HepG2 (cell line): ENCODE measurements at regions not wholly inside any gene's neighbourhood (a gene's known extent, or its start where the extent isn't known, plus 50 kb on each side); places are given as distances from the start of the nearest gene placed in this dataset.

Experiments
- ATAC-seq: fragments of 200-7000 bp; cut with Tn5 transposase; 3 replicates; pipeline ENCODE4 v1.9.1; 2020; ENCODE audit warnings: mild to moderate bottlenecking, moderate library complexity
- BruUV-seq: library from RNA; stranded (reverse); fragments of 400-500 nt; replicated peaks from 2 replicates; lab custom pipeline; 2021; lab: Mats Ljungman, UMichigan
- CTCF ChIA-PET: fragments of 300-600 bp; formaldehyde crosslinking; extraction: SDS; loops from one replicate; lab custom pipeline; 2021; ENCODE audit warnings: low total read pairs, inconsistent platforms, low intra/inter-chr PET ratio; lab: Yijun Ruan, JAX
- POLR2A ChIA-PET: fragments of 350-600 bp; sonication (Branson Sonifier 250); formaldehyde crosslinking; loops from one replicate; lab custom pipeline; 2020; ENCODE audit warnings: antibody characterized with exemption, inconsistent platforms; lab: Yijun Ruan, JAX
- DNase-seq: peaks from one replicate; pipeline ENCODE4 v3.0.0-alpha.2; 2015; ENCODE audit warnings: low spot score
- FAIRE-seq: peaks from 3 replicates; lab custom pipeline; 2011; peaks lifted over from hg19 to GRCh38; lab: Jason Lieb, UNC
- H2AFZ ChIP-seq: one replicate; pipeline ENCODE4 v1.6.1; 2011; ENCODE audit warnings: low read length, inconsistent platforms
- H3K27ac ChIP-seq: fragments of 300-600 bp; 3 replicates; pipeline ENCODE4 v1.8.0; 2011; ENCODE audit warnings: mixed run types, mild to moderate bottlenecking, mixed read lengths, low read length, inconsistent platforms; ENCODE audit not compliant: insufficient read depth; ENCODE audit errors: extremely low read length
- H3K27me3 ChIP-seq, 2 experiments: fragments of 200-600 bp in 1 of 2; 2 replicates in 1 of 2; 3 replicates in 1 of 2; pipeline versions ENCODE4 v1.6.0 to v1.8.0; 2011; ENCODE audit warnings: low read length in 2 of 2, mild to moderate bottlenecking in 2 of 2, moderate library complexity in 2 of 2, inconsistent platforms in 1 of 2; ENCODE audit not compliant: insufficient read depth in 2 of 2, control insufficient read depth in 1 of 2
- H3K36me3 ChIP-seq, 2 experiments: fragments of 200-600 bp in 1 of 2; replicated peaks in 1 of 2; 2 replicates in 1 of 2; 3 replicates in 1 of 2; pipeline versions ENCODE4 v1.5.1 to v1.8.0; 2011; ENCODE audit warnings: low read length in 2 of 2, inconsistent platforms in 1 of 2; ENCODE audit not compliant: insufficient read depth in 2 of 2, control insufficient read depth in 1 of 2
- H3K4me1 ChIP-seq: 2 replicates; pipeline ENCODE4 v1.5.1; 2012; ENCODE audit warnings: low read length, inconsistent platforms; ENCODE audit not compliant: insufficient read depth
- H3K4me2 ChIP-seq: 2 replicates; pipeline ENCODE4 v1.6.0; 2011; ENCODE audit warnings: low read depth, low read length, inconsistent platforms
- H3K4me3 ChIP-seq, 3 experiments: fragments of 200-600 bp in 1 of 3; sonication (generic), shearing (Covaris generic) in 1 of 3; replicated peaks in 1 of 3; 2 replicates each; pipeline ENCODE4 v1.5.1; 2011 to 2016; ENCODE audit warnings: low read length in 3 of 3, inconsistent platforms in 2 of 3, low read depth in 2 of 3, mild to moderate bottlenecking in 2 of 3, control low read depth in 1 of 3, mixed read lengths in 1 of 3; ENCODE audit not compliant: insufficient read depth in 1 of 3
- H3K79me2 ChIP-seq: one replicate; pipeline ENCODE4 v1.6.1; 2011; ENCODE audit warnings: low read length, inconsistent platforms; ENCODE audit not compliant: insufficient read depth
- H3K9ac ChIP-seq: 2 replicates; pipeline ENCODE4 v1.6.0; 2011; ENCODE audit warnings: mild to moderate bottlenecking, low read depth, low read length, inconsistent platforms; ENCODE audit not compliant: insufficient read depth
- H3K9me3 ChIP-seq: 2 replicates; pipeline ENCODE4 v1.5.1; 2012; ENCODE audit warnings: mild to moderate bottlenecking, low read length
- H4K20me1 ChIP-seq: 2 replicates; pipeline ENCODE4 v1.6.0; 2011; ENCODE audit warnings: inconsistent platforms, mild to moderate bottlenecking, low read length, moderate library complexity; ENCODE audit not compliant: insufficient read depth
- BATF2 ChIP-seq: sonication (generic); formaldehyde crosslinking; IDR thresholded peaks from 2 replicates; pipeline ENCODE4 v1.8.0; 2022; ENCODE audit warnings: mild to moderate bottlenecking, missing genetic modification reagents, moderate library complexity
- EEA1 ChIP-seq: sonication (generic); formaldehyde crosslinking; IDR thresholded peaks from 2 replicates; pipeline ENCODE4 v1.5.1; 2020; ENCODE audit warnings: mild to moderate bottlenecking, missing genetic modification reagents, borderline replicate concordance
- ELF1 ChIP-seq: sonication (generic); formaldehyde crosslinking; IDR thresholded peaks from 2 replicates; pipeline ENCODE4 v1.4.0; 2020; ENCODE audit warnings: missing genetic modification reagents
- ESRRA ChIP-seq: sonication (generic); formaldehyde crosslinking; IDR thresholded peaks from 2 replicates; pipeline ENCODE4 v1.5.1; 2020; ENCODE audit warnings: mild to moderate bottlenecking, low read depth, missing genetic modification reagents
- ETV6 ChIP-seq: sonication (generic); formaldehyde crosslinking; conservative IDR thresholded peaks from 2 replicates; pipeline ENCODE4 v1.4.0; 2020; ENCODE audit warnings: missing genetic modification reagents
- MAFK ChIP-seq, 2 experiments: IDR thresholded peaks in 1 of 2; conservative IDR thresholded peaks in 1 of 2; 2 replicates each; pipeline ENCODE4 v1.6.1; 2011; ENCODE audit warnings: improper control_type of control experiment in 2 of 2, low read length in 2 of 2
- REL ChIP-seq: sonication (generic); formaldehyde crosslinking; conservative IDR thresholded peaks from 2 replicates; pipeline ENCODE4 v1.8.0; 2022; ENCODE audit warnings: mild to moderate bottlenecking, missing genetic modification reagents, moderate library complexity
- SCMH1 ChIP-seq: sonication (generic); formaldehyde crosslinking; IDR thresholded peaks from 2 replicates; pipeline ENCODE4 v1.9.0; 2021; ENCODE audit warnings: missing genetic modification reagents, mild to moderate bottlenecking, borderline replicate concordance
- SMC3 ChIP-seq: IDR thresholded peaks from 2 replicates; pipeline ENCODE4 v1.6.1; 2011; ENCODE audit warnings: low read length, improper control_type of control experiment
- SYNCRIP ChIP-seq: fragments of 200-400 bp; formaldehyde crosslinking; IDR thresholded peaks from 2 replicates; pipeline ENCODE4 v1.6.1; 2018; ENCODE audit warnings: mild to moderate bottlenecking, low read depth, low read length; ENCODE audit not compliant: insufficient read depth
- XRCC5 ChIP-seq: fragments of 200-400 bp; formaldehyde crosslinking; optimal IDR thresholded peaks from 2 replicates; pipeline ENCODE3; 2017; ENCODE audit warnings: mild to moderate bottlenecking, low read length
- ZNF780A ChIP-seq: sonication (generic); formaldehyde crosslinking; IDR thresholded peaks from 2 replicates; pipeline ENCODE4 v1.8.0; 2022; ENCODE audit warnings: mild to moderate bottlenecking, missing genetic modification reagents, moderate library complexity
- WGBS: methylation state at CpG from one replicate; pipeline ENCODE4 v1.1.6; 2017; ENCODE audit warnings: low lambda C conversion rate; 5-methylcytosine and 5-hydroxymethylcytosine counted together
- in situ Hi-C: cut with HindIII; loops from 2 replicates; pipeline ENCODE4 v1.10.0; 2017; ENCODE audit warnings: low pct_unique_long_range_greater_than_20kb; ENCODE audit not compliant: extremely low pct_ligation_motif_present
- intact Hi-C: fragments of 100-400 bp; cut with micrococcal nuclease; formaldehyde crosslinking; loops from one replicate; pipeline ENCODE4 v1.10.0; 2022; ENCODE audit not compliant: unreplicated experiment
- TF ChIP-seq, protein P1 (sequence below): sonication (generic); formaldehyde crosslinking; IDR thresholded peaks from 2 replicates; pipeline ENCODE4 v1.4.0; 2020; ENCODE audit warnings: missing genetic modification reagents, borderline replicate concordance
- TF ChIP-seq, protein P2 (sequence below): sonication (generic); formaldehyde crosslinking; IDR thresholded peaks from 2 replicates; pipeline ENCODE4 v1.4.0; 2020; ENCODE audit warnings: low read depth, mild to moderate bottlenecking, missing genetic modification reagents
- TF ChIP-seq, protein P3 (sequence below): fragments of 450-650 bp; IDR thresholded peaks from 2 replicates; pipeline ENCODE4 v1.6.1; 2017

- FAIRE-seq (no peak), ATAC-seq (no peak)
- WGBS: 9% methylated on average over 1 of the region's 1 CpG
- TF ChIP-seq ZNF780A (CRISPR knock-in tag) (no peak), SYNCRIP (no peak), SCMH1 (CRISPR knock-in tag) (no peak), ESRRA (CRISPR knock-in tag) (no peak), SMC3 (no peak), REL (CRISPR knock-in tag) (no peak), XRCC5 (no peak), ETV6 (CRISPR knock-in tag) (no peak), BATF2 (CRISPR knock-in tag) (no peak), MAFK (conservative IDR thresholded peaks at IDR 0.05 in 1 of 2, IDR thresholded peaks at IDR 0.05 in 1 of 2; ENCODE audit: low read length in 2 of 2) (no peak), ELF1 (CRISPR knock-in tag) (no peak), EEA1 (CRISPR knock-in tag) (no peak)
- TF ChIP-seq, protein P1, sequence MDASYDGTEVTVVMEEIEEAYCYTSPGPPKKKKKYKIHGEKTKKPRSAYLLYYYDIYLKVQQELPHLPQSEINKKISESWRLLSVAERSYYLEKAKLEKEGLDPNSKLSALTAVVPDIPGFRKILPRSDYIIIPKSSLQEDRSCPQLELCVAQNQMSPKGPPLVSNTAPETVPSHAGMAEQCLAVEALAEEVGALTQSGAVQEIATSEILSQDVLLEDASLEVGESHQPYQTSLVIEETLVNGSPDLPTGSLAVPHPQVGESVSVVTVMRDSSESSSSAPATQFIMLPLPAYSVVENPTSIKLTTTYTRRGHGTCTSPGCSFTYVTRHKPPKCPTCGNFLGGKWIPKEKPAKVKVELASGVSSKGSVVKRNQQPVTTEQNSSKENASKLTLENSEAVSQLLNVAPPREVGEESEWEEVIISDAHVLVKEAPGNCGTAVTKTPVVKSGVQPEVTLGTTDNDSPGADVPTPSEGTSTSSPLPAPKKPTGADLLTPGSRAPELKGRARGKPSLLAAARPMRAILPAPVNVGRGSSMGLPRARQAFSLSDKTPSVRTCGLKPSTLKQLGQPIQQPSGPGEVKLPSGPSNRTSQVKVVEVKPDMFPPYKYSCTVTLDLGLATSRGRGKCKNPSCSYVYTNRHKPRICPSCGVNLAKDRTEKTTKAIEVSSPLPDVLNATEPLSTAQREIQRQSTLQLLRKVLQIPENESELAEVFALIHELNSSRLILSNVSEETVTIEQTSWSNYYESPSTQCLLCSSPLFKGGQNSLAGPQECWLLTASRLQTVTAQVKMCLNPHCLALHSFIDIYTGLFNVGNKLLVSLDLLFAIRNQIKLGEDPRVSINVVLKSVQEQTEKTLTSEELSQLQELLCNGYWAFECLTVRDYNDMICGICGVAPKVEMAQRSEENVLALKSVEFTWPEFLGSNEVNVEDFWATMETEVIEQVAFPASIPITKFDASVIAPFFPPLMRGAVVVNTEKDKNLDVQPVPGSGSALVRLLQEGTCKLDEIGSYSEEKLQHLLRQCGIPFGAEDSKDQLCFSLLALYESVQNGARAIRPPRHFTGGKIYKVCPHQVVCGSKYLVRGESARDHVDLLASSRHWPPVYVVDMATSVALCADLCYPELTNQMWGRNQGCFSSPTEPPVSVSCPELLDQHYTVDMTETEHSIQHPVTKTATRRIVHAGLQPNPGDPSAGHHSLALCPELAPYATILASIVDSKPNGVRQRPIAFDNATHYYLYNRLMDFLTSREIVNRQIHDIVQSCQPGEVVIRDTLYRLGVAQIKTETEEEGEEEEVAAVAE (CRISPR knock-in tag): no peak
- TF ChIP-seq, protein P2, sequence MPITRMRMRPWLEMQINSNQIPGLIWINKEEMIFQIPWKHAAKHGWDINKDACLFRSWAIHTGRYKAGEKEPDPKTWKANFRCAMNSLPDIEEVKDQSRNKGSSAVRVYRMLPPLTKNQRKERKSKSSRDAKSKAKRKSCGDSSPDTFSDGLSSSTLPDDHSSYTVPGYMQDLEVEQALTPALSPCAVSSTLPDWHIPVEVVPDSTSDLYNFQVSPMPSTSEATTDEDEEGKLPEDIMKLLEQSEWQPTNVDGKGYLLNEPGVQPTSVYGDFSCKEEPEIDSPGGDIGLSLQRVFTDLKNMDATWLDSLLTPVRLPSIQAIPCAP: no peak
- TF ChIP-seq, protein P3, sequence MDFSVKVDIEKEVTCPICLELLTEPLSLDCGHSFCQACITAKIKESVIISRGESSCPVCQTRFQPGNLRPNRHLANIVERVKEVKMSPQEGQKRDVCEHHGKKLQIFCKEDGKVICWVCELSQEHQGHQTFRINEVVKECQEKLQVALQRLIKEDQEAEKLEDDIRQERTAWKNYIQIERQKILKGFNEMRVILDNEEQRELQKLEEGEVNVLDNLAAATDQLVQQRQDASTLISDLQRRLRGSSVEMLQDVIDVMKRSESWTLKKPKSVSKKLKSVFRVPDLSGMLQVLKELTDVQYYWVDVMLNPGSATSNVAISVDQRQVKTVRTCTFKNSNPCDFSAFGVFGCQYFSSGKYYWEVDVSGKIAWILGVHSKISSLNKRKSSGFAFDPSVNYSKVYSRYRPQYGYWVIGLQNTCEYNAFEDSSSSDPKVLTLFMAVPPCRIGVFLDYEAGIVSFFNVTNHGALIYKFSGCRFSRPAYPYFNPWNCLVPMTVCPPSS: no peak
These were observed 779.5 kb downstream of the METTL15 start for GRCh38 chr11:28887681-28888080.

More at GRCh38 chr11:28887681-28888080, 779.5 kb downstream of the METTL15 start:
- no peaks in the 10 kb centered on the region for H3K27me3 ChIP-seq
- H3K4me1 ChIP-seq: no peaks in the 10 kb centered on the region
- no peak overlapping the region for H3K4me2 ChIP-seq
- H3K27ac ChIP-seq: no peak overlapping the region
- no peak overlapping the region for H3K4me3 ChIP-seq
- in situ Hi-C loops (no loop called here), intact Hi-C loops (no loop called here)
- no peaks in the 10 kb centered on the region for H4K20me1 ChIP-seq
- no peak for DNase-seq
- BruUV-seq: no TSS peak
- H2AFZ ChIP-seq: no peak overlapping the region
- no peaks in the 10 kb centered on the region for H3K9me3 ChIP-seq
- POLR2A ChIA-PET: no interaction called here
- CTCF ChIA-PET: no interaction called here
- no peak overlapping the region for H3K9ac ChIP-seq
- no peaks in the 10 kb centered on the region for H3K79me2 ChIP-seq
- no peaks in the 10 kb centered on the region for H3K36me3 ChIP-seq
